ENCODE measurements at regions not wholly inside any gene's neighbourhood (a gene's known extent, or its start where the extent isn't known, plus 50 kb on each side); places are given as distances from the start of the nearest gene placed in this dataset.

GRCh38 chr3:88773766-88774165 is 333.7 kb upstream of the EPHA3 start:
- TF ChIP-seq CTCF (conservative IDR thresholded peaks at IDR 0.05) (no peak), ZFX (IDR thresholded peaks at IDR 0.05) (no peak)

All from C4-2B (cell line).